Thyroid gland (tissue), 4 donors: ENCODE measurements at regions not wholly inside any gene's neighbourhood (a gene's known extent, or its start where the extent isn't known, plus 50 kb on each side); places are given as distances from the start of the nearest gene placed in this dataset.
"Not testable (repeated sequence)": the region's sequence is repeated elsewhere in the genome, so short reads cannot be mapped to it uniquely, and the experiment has no call there.

ENCODE experiments used
- DNase-seq, 2 donors: peaks; one replicate each; pipeline ENCODE4 v3.0.0-alpha.2; 2019
- H3K27ac ChIP-seq, 3 donors: fragments of 200-600 bp; sonication (generic); 1 replicate in 2 of 3; 2 replicates in 1 of 3; pipeline ENCODE4 v1.5.1; 2016 to 2019; ENCODE audit warnings: mild to moderate bottlenecking in 1 of 3, moderate library complexity in 1 of 3
- H3K27me3 ChIP-seq: fragments of 200-600 bp; sonication (generic); one replicate; pipeline ENCODE4 v1.5.1; 2019
- H3K36me3 ChIP-seq, 2 donors: fragments of 200-600 bp; sonication (generic); one replicate each; pipeline ENCODE4 v1.5.1; 2016 to 2019
- H3K4me1 ChIP-seq, 2 donors: fragments of 200-600 bp; sonication (generic); one replicate each; pipeline ENCODE4 v1.5.1; 2017 to 2019
- H3K4me3 ChIP-seq, 3 donors: fragments of 200-600 bp; sonication (generic); replicated peaks in 1 of 3; 1 replicate in 2 of 3; 2 replicates in 1 of 3; pipeline ENCODE4 v1.5.1; 2016; ENCODE audit warnings: mild to moderate bottlenecking in 1 of 3
- H3K9me3 ChIP-seq: fragments of 200-600 bp; sonication (generic); one replicate; pipeline ENCODE4 v1.5.1; 2017
- POLR2A ChIP-seq, 2 donors: fragments of 450-650 bp; IDR thresholded peaks; one replicate each; pipeline ENCODE4 v1.6.1; 2017; ENCODE audit warnings: antibody characterized with exemption in 2 of 2, mild to moderate bottlenecking in 2 of 2, moderate library complexity in 1 of 2
- WGBS, 2 donors: methylation state at CpG; one replicate each; pipeline ENCODE4 v1.1.5; 2017; 5-methylcytosine and 5-hydroxymethylcytosine counted together
- intact Hi-C: fragments of 100-400 bp; cut with DNase I; formaldehyde crosslinking; loops from one replicate; pipeline ENCODE4 v1.15.1; 2023
- TF ChIP-seq, protein P1 (sequence below), 6 experiments: fragments of 200-600 bp in 3 of 6; fragments of 450-650 bp in 3 of 6; sonication (generic) in 3 of 6; IDR thresholded peaks; one replicate each; pipeline ENCODE4 v1.5.1; 2016 to 2019; ENCODE audit warnings: antibody characterized with exemption in 6 of 6, mild to moderate bottlenecking in 2 of 6, inconsistent platforms in 1 of 6, moderate library complexity in 1 of 6

DNA sequence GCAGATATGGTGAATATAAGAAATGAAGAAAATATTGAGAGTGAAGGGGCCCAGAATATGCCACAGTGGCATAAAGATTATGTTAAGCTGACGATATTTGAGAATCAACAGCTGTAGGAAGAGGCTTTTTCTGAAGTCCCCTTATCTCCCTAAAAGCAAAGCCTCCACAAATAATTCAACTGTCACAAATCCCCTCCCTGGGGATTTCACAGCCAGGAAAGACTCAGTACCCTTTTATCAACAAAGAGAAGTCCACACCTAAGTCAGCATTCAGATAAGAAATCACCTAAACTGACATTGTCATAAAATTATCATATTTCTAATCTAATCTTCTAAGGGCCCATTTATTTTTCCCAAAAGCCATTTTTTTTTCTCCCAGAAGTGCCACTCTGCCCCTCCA, 284.9 kb upstream of the VWC2 start:
- no peaks in the 10 kb centered on the region for H3K9me3 ChIP-seq
- no peak for DNase-seq
- no peaks in the 10 kb centered on the region for H3K27me3 ChIP-seq
- WGBS, 2 donors = 74 to 76% methylated on average over 1 of the region's 1 CpG
- intact Hi-C loops = no loop called here
- no peak overlapping the region for H3K4me3 ChIP-seq
- H3K36me3 ChIP-seq = no peaks in the 10 kb centered on the region
- H3K4me1 ChIP-seq = no peaks in the 10 kb centered on the region
- no peak for TF ChIP-seq POLR2A (IDR thresholded peaks at IDR 0.05)
- TF ChIP-seq, protein P1, sequence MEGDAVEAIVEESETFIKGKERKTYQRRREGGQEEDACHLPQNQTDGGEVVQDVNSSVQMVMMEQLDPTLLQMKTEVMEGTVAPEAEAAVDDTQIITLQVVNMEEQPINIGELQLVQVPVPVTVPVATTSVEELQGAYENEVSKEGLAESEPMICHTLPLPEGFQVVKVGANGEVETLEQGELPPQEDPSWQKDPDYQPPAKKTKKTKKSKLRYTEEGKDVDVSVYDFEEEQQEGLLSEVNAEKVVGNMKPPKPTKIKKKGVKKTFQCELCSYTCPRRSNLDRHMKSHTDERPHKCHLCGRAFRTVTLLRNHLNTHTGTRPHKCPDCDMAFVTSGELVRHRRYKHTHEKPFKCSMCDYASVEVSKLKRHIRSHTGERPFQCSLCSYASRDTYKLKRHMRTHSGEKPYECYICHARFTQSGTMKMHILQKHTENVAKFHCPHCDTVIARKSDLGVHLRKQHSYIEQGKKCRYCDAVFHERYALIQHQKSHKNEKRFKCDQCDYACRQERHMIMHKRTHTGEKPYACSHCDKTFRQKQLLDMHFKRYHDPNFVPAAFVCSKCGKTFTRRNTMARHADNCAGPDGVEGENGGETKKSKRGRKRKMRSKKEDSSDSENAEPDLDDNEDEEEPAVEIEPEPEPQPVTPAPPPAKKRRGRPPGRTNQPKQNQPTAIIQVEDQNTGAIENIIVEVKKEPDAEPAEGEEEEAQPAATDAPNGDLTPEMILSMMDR (IDR thresholded peaks at IDR 0.05) = no peak
- no peak overlapping the region for H3K27ac ChIP-seq

DNA sequence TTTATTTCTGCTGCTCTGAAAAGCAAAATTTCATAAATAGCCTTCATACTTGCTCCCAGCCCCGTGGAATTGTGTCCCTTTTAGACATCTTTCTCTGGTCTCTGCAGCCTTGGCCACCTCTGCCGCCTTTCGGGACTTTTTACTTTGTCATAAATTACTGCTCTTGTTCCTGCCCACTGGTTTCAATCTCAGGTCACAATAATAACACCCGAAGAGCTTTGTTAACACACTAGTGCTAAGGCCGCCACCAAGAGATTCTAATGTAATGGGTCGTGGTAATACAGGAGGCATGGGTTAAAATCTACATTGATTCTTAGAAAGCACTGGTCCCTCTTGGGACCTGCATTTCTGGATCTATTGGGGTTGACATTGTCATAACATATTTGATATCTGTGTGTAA, 276.0 kb upstream of the VWC2 start:
- DNase-seq = no peak
- WGBS, 2 donors = 33 to 44% methylated on average over 6 of the region's 6 CpGs
- Histone ChIP-seq H3K4me1 (no peaks in the 10 kb centered on the region), H3K27ac (no peak overlapping the region), H3K36me3 (no peaks in the 10 kb centered on the region), H3K4me3 (no peak overlapping the region), H3K27me3 (no peaks in the 10 kb centered on the region), H3K9me3 (no peaks in the 10 kb centered on the region)
- intact Hi-C loops = no loop called here
- TF ChIP-seq POLR2A (IDR thresholded peaks at IDR 0.05) = no peak
- TF ChIP-seq, protein P1 (IDR thresholded peaks at IDR 0.05) = no peak

DNA sequence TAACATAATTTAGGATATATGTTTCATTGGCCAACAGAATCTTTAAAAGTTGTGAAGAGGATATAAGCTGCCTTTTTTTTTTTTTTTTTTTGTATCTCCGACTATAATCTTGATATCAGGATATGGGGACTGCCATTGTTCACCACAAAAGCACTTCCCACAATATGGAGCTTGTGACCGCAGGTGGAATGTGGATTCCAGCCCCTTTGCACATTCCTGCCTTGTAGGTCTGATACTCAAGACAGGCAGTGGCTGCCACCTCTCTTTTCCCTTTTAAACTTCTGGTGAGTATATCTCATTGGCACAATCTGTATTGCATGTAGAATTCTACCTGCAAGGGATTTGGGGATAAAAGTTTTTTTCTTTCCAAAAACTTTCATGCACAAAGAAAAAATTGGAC, 272.7 kb upstream of the VWC2 start:
- H3K4me1 ChIP-seq = no peaks in the 10 kb centered on the region
- H3K4me3 ChIP-seq = no peak overlapping the region
- H3K36me3 ChIP-seq = no peaks in the 10 kb centered on the region
- WGBS, 2 donors = 87 to 95% methylated on average over 2 of the region's 2 CpGs
- no peak for DNase-seq
- no peaks in the 10 kb centered on the region for H3K27me3 ChIP-seq
- TF ChIP-seq, protein P1 (IDR thresholded peaks at IDR 0.05) = no peak
- TF ChIP-seq POLR2A (IDR thresholded peaks at IDR 0.05) = no peak
- no peak overlapping the region for H3K27ac ChIP-seq
- intact Hi-C loops = no loop called here
- H3K9me3 ChIP-seq = no peaks in the 10 kb centered on the region

DNA sequence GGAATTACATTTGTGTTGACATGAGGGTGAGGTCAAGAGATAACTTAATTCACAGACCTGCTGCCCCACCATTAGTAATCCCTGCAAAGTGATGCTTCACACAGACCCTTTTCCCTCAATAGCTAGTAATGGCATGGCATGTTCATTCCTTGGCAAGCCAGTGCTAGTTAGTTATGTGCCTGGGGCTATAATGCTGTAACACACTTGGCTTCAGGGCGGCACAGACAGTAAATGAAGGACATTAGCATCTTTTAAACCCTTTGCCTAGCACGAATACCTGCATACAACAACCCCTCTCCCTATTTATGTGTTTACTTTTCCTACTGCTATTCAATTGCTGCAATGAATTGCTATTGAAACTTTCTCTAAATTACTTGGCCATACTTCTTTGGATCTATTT, 266.2 kb upstream of the VWC2 start:
- intact Hi-C loops, H3K27me3 ChIP-seq, H3K4me1 ChIP-seq, H3K4me3 ChIP-seq, H3K27ac ChIP-seq, H3K9me3 ChIP-seq, H3K36me3 ChIP-seq, DNase-seq: not testable (repeated sequence)
- 62 to 77% methylated on average over 2 of the region's 2 CpGs for WGBS, 2 donors

DNA sequence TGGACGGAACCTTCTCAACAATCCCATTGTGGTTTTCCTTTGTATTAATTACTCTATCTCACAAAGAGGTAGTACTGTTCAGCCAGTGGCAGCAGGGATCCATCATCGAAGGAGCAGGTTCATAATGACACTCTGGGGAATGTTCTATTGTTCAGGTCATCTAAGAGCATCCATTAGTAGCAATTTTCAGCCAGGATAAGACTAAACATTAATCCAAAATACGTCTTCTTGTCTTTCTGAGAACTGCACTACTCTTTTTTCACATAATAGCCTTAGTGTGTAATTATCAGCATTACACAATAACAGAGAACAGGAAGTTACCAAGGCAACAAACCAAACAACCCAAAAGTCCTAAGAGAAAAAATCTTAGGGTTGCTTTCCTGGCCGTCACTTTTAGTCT, 259.5 kb upstream of the VWC2 start:
- no peak for DNase-seq
- Histone ChIP-seq H3K27me3 (no peaks in the 10 kb centered on the region), H3K36me3 (no peaks in the 10 kb centered on the region), H3K9me3 (no peaks in the 10 kb centered on the region), H3K4me3 (no peak overlapping the region), H3K27ac (no peak overlapping the region), H3K4me1 (no peaks in the 10 kb centered on the region)
- intact Hi-C loops = no loop called here
- 46 to 59% methylated on average over 4 of the region's 4 CpGs for WGBS, 2 donors
- TF ChIP-seq, protein P1 (IDR thresholded peaks at IDR 0.05) = no peak
- no peak for TF ChIP-seq POLR2A (IDR thresholded peaks at IDR 0.05)

DNA sequence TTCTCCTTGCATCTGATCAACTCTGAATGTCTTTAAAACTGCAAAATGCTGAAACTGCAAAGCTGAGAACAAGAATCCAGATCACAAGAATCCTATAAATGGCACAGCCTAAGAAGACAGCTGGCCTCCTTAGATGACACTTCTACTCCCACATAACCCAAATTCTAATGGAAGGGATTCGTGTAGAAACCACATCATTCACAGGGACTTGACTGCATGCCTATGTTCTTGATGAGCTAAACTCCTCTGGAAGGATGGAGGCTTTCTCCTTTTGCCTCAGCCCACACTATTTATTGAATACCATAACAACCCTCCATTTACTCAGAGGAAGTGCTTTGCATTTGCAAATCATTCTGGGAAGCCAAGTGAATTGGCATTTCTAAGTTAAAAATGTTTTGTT, 252.5 kb upstream of the VWC2 start:
- no peaks in the 10 kb centered on the region for H3K9me3 ChIP-seq
- no peak for DNase-seq
- intact Hi-C loops = no loop called here
- TF ChIP-seq, protein P1 (IDR thresholded peaks at IDR 0.05) = no peak
- no peak for TF ChIP-seq POLR2A (IDR thresholded peaks at IDR 0.05)
- H3K36me3 ChIP-seq = no peaks in the 10 kb centered on the region
- H3K4me3 ChIP-seq = no peak overlapping the region
- no peaks in the 10 kb centered on the region for H3K27me3 ChIP-seq
- 27 to 60% methylated on average over 1 of the region's 1 CpG for WGBS, 2 donors
- H3K4me1 ChIP-seq = no peaks in the 10 kb centered on the region
- no peak overlapping the region for H3K27ac ChIP-seq
